GM23338 (cell line): ENCODE measurements at regions not wholly inside any gene's neighbourhood (a gene's known extent, or its start where the extent isn't known, plus 50 kb on each side); places are given as distances from the start of the nearest gene placed in this dataset.

Source experiments
- ATAC-seq: fragments of 200-7000 bp; cut with Tn5 transposase; 3 replicates; pipeline ENCODE4 v1.9.1; 2020
- DNase-seq: peaks from one replicate; pipeline ENCODE4 v3.0.0-alpha.2; 2015; ENCODE audit warnings: low spot score
- H2AFZ ChIP-seq: fragments of 200-600 bp; sonication (generic); 2 replicates; pipeline ENCODE4 v1.8.0; 2016; ENCODE audit warnings: antibody characterized with exemption, mild to moderate bottlenecking, moderate library complexity
- H3F3A ChIP-seq: fragments of 200-600 bp; sonication (generic); replicated peaks from 2 replicates; pipeline ENCODE4 v1.8.0; 2017; ENCODE audit warnings: antibody characterized with exemption, mixed run types, low read depth
- H3K27ac ChIP-seq: fragments of 200-600 bp; sonication (generic); 2 replicates; pipeline ENCODE4 v1.6.1; 2016; ENCODE audit warnings: low read depth
- H3K27me3 ChIP-seq: fragments of 200-600 bp; sonication (generic); 2 replicates; pipeline ENCODE4 v1.8.0; 2016; ENCODE audit warnings: mild to moderate bottlenecking, mixed run types, moderate library complexity; ENCODE audit not compliant: insufficient read depth
- H3K36me3 ChIP-seq: fragments of 200-600 bp; sonication (generic); 2 replicates; pipeline ENCODE4 v1.8.0; 2016; ENCODE audit warnings: mild to moderate bottlenecking; ENCODE audit not compliant: insufficient read depth
- H3K4me1 ChIP-seq: fragments of 200-600 bp; sonication (generic); 2 replicates; pipeline ENCODE4 v1.8.0; 2016; ENCODE audit warnings: mild to moderate bottlenecking, moderate library complexity; ENCODE audit not compliant: insufficient read depth
- H3K4me2 ChIP-seq: fragments of 200-600 bp; sonication (generic); 2 replicates; pipeline ENCODE4 v1.7.1; 2017; ENCODE audit warnings: mixed run types
- H3K4me3 ChIP-seq: fragments of 200-600 bp; sonication (generic); 2 replicates; pipeline ENCODE4 v1.6.1; 2016; ENCODE audit warnings: mixed run types
- H3K79me2 ChIP-seq: fragments of 200-600 bp; sonication (generic); replicated peaks from 2 replicates; pipeline ENCODE4 v1.8.0; 2017; ENCODE audit warnings: mild to moderate bottlenecking; ENCODE audit not compliant: insufficient read depth
- H3K9me2 ChIP-seq: fragments of 200-600 bp; sonication (generic); 2 replicates; pipeline ENCODE4 v1.8.0; 2017; ENCODE audit not compliant: insufficient read depth
- H4K20me1 ChIP-seq: fragments of 200-600 bp; sonication (generic); replicated peaks from 2 replicates; pipeline ENCODE4 v1.8.0; 2017; ENCODE audit warnings: mild to moderate bottlenecking; ENCODE audit not compliant: insufficient read depth
- H3K27ac Mint-ChIP-seq: 2 replicates; pipeline ENCODE4 v1.8.0; 2020; ENCODE audit warnings: inconsistent platforms, mild to moderate bottlenecking, moderate library complexity, mixed read lengths
- H3K27me3 Mint-ChIP-seq: 3 replicates; pipeline ENCODE4 v1.8.0; 2022; ENCODE audit warnings: low read depth, mild to moderate bottlenecking, moderate library complexity, mixed read lengths, inconsistent platforms; ENCODE audit not compliant: insufficient read depth, poor library complexity
- H3K36me3 Mint-ChIP-seq: 3 replicates; pipeline ENCODE4 v1.8.0; 2021; ENCODE audit warnings: low read depth, mild to moderate bottlenecking, inconsistent platforms, moderate library complexity, mixed read lengths
- H3K4me1 Mint-ChIP-seq: 3 replicates; pipeline ENCODE4 v1.8.0; 2020; ENCODE audit warnings: mild to moderate bottlenecking, inconsistent platforms, mixed read lengths
- H3K4me3 Mint-ChIP-seq: 3 replicates; pipeline ENCODE4 v1.8.0; 2021; ENCODE audit warnings: moderate library complexity, mild to moderate bottlenecking, inconsistent platforms, mixed read lengths
- H3K9me3 Mint-ChIP-seq: 3 replicates; pipeline ENCODE4 v1.8.0; 2020; ENCODE audit warnings: moderate library complexity, mild to moderate bottlenecking, inconsistent platforms, mixed read lengths
- CREB1 ChIP-seq: fragments of 250-450 bp; sonication (Bioruptor Pico); IDR thresholded peaks from 2 replicates; pipeline ENCODE4 v1.5.0; 2020; ENCODE audit warnings: low read depth, mild to moderate bottlenecking, moderate library complexity
- EZH2 ChIP-seq: fragments of 200-600 bp; sonication (generic); IDR thresholded peaks from one replicate; pipeline ENCODE4 v1.8.0; 2017; ENCODE audit warnings: antibody characterized with exemption, mild to moderate bottlenecking, low read depth; ENCODE audit not compliant: unreplicated experiment
- EZH2phosphoT487 ChIP-seq: fragments of 200-600 bp; sonication (generic); IDR thresholded peaks from one replicate; pipeline ENCODE4 v1.8.1; 2018; ENCODE audit warnings: antibody characterized with exemption; ENCODE audit not compliant: unreplicated experiment
- JUNB ChIP-seq: IDR thresholded peaks from one replicate; pipeline ENCODE4 v1.6.1; 2016; ENCODE audit warnings: antibody characterized with exemption; ENCODE audit not compliant: unreplicated experiment
- NANOG ChIP-seq: IDR thresholded peaks from 2 replicates; pipeline ENCODE4 v1.6.1; 2016; ENCODE audit warnings: antibody characterized with exemption, borderline replicate concordance
- POLR2AphosphoS5 ChIP-seq: IDR thresholded peaks from 2 replicates; pipeline ENCODE4 v1.6.1; 2016; ENCODE audit warnings: antibody characterized with exemption, low read depth
- STAT1 ChIP-seq: IDR thresholded peaks from one replicate; pipeline ENCODE4 v1.6.1; 2016; ENCODE audit warnings: antibody characterized with exemption; ENCODE audit not compliant: unreplicated experiment
- ZNF114 ChIP-seq: fragments of 250-450 bp; sonication (Bioruptor Pico); IDR thresholded peaks from 2 replicates; pipeline ENCODE4 v1.5.0; 2020; ENCODE audit warnings: mild to moderate bottlenecking, moderate library complexity
- ZNF331 ChIP-seq: fragments of 250-450 bp; sonication (Bioruptor Pico); IDR thresholded peaks from 2 replicates; pipeline ENCODE4 v1.5.0; 2020; ENCODE audit warnings: low read depth, mild to moderate bottlenecking, moderate library complexity
- TF ChIP-seq, protein P1 (sequence below): IDR thresholded peaks from 2 replicates; pipeline ENCODE4 v1.6.1; 2016; ENCODE audit warnings: antibody characterized with exemption
- TF ChIP-seq, protein P2 (sequence below): fragments of 250-450 bp; sonication (Bioruptor Pico); IDR thresholded peaks from 2 replicates; pipeline ENCODE4 v1.5.0; 2020; ENCODE audit warnings: mild to moderate bottlenecking, moderate library complexity
- TF ChIP-seq, protein P3 (sequence below): IDR thresholded peaks from one replicate; pipeline ENCODE4 v1.6.1; 2018; ENCODE audit warnings: antibody characterized with exemption; ENCODE audit not compliant: unreplicated experiment
- TF ChIP-seq, protein P4 (sequence below), 2 experiments: fragments of 200-600 bp in 1 of 2; sonication (generic) in 1 of 2; conservative IDR thresholded peaks; 2 replicates each; pipeline versions ENCODE4 v1.5.1 to v1.6.1; 2016 to 2017; ENCODE audit warnings: antibody characterized with exemption in 2 of 2, low read depth in 2 of 2, mild to moderate bottlenecking in 2 of 2, moderate library complexity in 1 of 2

DNA sequence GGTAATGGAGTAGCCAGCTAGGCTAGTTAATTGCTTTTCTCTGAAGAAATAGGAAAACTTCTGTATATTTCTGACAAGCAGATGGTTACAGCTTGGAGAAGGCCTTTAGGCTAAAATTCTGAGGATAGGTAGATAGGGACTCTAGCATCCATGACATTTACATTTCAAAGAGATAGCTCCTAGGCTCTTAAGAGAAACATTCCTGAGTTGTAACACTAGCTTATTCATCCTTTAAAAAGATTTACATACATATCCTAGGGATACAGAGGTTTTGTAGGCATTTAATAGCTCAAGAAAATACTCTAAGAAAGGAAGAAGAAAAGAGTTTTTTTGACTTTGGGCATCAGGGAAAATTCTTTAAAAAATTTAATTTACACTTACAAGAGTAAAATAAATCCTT is 130.9 kb upstream of the CCDC179 start:
- Histone ChIP-seq H3K27me3 (peaks cover 5% of the 10 kb centered on the region; the same call in 1 of the 2 replicates), H4K20me1 (no peaks in the 10 kb centered on the region), H3K79me2 (no peaks in the 10 kb centered on the region), H2AFZ (no peak overlapping the region), H3K4me1 (peaks cover 7% of the 10 kb centered on the region; the same call in 1 of the 2 replicates), H3K36me3 (peaks cover 15% of the 10 kb centered on the region; the same call in 1 of the 2 replicates), H3K27ac (no peak overlapping the region), H3K9me2 (peaks cover 5% of the 10 kb centered on the region; the same call in 1 of the 2 replicates), H3F3A (no peaks in the 10 kb centered on the region), H3K4me3 (no peak overlapping the region), H3K4me2 (no peak overlapping the region)
- Mint-ChIP-seq H3K36me3 (peaks cover 31% of the 10 kb centered on the region), H3K4me1 (peaks cover 4% of the 10 kb centered on the region; the same call in 1 of the 3 replicates), H3K4me3 (no peak overlapping the region), H3K27me3 (no peaks in the 10 kb centered on the region), H3K27ac (no peak overlapping the region), H3K9me3 (peaks cover 62% of the 10 kb centered on the region)
- peak; percentile 66 for ATAC-seq
- peak; percentile 71 for DNase-seq
- TF ChIP-seq ZNF331 (CRISPR knock-in tag) (no peak), EZH2phosphoT487 (no peak), ZNF114 (no peak), CREB1 (CRISPR knock-in tag) (no peak), EZH2 (no peak), STAT1 (no peak), POLR2AphosphoS5 (no peak), NANOG (no peak), JUNB (no peak)
- TF ChIP-seq, protein P1, sequence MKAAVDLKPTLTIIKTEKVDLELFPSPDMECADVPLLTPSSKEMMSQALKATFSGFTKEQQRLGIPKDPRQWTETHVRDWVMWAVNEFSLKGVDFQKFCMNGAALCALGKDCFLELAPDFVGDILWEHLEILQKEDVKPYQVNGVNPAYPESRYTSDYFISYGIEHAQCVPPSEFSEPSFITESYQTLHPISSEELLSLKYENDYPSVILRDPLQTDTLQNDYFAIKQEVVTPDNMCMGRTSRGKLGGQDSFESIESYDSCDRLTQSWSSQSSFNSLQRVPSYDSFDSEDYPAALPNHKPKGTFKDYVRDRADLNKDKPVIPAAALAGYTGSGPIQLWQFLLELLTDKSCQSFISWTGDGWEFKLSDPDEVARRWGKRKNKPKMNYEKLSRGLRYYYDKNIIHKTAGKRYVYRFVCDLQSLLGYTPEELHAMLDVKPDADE: no peak
- TF ChIP-seq, protein P2, sequence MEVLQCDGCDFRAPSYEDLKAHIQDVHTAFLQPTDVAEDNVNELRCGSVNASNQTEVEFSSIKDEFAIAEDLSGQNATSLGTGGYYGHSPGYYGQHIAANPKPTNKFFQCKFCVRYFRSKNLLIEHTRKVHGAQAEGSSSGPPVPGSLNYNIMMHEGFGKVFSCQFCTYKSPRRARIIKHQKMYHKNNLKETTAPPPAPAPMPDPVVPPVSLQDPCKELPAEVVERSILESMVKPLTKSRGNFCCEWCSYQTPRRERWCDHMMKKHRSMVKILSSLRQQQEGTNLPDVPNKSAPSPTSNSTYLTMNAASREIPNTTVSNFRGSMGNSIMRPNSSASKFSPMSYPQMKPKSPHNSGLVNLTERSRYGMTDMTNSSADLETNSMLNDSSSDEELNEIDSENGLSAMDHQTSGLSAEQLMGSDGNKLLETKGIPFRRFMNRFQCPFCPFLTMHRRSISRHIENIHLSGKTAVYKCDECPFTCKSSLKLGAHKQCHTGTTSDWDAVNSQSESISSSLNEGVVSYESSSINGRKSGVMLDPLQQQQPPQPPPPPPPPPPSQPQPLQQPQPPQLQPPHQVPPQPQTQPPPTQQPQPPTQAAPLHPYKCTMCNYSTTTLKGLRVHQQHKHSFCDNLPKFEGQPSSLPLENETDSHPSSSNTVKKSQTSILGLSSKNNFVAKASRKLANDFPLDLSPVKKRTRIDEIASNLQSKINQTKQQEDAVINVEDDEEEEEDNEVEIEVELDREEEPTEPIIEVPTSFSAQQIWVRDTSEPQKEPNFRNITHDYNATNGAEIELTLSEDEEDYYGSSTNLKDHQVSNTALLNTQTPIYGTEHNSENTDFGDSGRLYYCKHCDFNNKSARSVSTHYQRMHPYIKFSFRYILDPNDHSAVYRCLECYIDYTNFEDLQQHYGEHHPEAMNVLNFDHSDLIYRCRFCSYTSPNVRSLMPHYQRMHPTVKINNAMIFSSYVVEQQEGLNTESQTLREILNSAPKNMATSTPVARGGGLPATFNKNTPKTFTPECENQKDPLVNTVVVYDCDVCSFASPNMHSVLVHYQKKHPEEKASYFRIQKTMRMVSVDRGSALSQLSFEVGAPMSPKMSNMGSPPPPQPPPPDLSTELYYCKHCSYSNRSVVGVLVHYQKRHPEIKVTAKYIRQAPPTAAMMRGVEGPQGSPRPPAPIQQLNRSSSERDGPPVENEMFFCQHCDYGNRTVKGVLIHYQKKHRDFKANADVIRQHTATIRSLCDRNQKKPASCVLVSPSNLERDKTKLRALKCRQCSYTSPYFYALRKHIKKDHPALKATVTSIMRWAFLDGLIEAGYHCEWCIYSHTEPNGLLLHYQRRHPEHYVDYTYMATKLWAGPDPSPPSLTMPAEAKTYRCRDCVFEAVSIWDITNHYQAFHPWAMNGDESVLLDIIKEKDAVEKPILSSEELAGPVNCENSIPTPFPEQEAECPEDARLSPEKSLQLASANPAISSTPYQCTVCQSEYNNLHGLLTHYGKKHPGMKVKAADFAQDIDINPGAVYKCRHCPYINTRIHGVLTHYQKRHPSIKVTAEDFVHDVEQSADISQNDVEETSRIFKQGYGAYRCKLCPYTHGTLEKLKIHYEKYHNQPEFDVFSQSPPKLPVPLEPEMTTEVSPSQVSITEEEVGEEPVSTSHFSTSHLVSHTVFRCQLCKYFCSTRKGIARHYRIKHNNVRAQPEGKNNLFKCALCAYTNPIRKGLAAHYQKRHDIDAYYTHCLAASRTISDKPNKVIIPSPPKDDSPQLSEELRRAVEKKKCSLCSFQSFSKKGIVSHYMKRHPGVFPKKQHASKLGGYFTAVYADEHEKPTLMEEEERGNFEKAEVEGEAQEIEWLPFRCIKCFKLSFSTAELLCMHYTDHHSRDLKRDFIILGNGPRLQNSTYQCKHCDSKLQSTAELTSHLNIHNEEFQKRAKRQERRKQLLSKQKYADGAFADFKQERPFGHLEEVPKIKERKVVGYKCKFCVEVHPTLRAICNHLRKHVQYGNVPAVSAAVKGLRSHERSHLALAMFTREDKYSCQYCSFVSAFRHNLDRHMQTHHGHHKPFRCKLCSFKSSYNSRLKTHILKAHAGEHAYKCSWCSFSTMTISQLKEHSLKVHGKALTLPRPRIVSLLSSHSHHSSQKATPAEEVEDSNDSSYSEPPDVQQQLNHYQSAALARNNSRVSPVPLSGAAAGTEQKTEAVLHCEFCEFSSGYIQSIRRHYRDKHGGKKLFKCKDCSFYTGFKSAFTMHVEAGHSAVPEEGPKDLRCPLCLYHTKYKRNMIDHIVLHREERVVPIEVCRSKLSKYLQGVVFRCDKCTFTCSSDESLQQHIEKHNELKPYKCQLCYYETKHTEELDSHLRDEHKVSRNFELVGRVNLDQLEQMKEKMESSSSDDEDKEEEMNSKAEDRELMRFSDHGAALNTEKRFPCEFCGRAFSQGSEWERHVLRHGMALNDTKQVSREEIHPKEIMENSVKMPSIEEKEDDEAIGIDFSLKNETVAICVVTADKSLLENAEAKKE: no peak
- TF ChIP-seq, protein P3, sequence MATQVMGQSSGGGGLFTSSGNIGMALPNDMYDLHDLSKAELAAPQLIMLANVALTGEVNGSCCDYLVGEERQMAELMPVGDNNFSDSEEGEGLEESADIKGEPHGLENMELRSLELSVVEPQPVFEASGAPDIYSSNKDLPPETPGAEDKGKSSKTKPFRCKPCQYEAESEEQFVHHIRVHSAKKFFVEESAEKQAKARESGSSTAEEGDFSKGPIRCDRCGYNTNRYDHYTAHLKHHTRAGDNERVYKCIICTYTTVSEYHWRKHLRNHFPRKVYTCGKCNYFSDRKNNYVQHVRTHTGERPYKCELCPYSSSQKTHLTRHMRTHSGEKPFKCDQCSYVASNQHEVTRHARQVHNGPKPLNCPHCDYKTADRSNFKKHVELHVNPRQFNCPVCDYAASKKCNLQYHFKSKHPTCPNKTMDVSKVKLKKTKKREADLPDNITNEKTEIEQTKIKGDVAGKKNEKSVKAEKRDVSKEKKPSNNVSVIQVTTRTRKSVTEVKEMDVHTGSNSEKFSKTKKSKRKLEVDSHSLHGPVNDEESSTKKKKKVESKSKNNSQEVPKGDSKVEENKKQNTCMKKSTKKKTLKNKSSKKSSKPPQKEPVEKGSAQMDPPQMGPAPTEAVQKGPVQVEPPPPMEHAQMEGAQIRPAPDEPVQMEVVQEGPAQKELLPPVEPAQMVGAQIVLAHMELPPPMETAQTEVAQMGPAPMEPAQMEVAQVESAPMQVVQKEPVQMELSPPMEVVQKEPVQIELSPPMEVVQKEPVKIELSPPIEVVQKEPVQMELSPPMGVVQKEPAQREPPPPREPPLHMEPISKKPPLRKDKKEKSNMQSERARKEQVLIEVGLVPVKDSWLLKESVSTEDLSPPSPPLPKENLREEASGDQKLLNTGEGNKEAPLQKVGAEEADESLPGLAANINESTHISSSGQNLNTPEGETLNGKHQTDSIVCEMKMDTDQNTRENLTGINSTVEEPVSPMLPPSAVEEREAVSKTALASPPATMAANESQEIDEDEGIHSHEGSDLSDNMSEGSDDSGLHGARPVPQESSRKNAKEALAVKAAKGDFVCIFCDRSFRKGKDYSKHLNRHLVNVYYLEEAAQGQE: no peak
- TF ChIP-seq, protein P4, sequence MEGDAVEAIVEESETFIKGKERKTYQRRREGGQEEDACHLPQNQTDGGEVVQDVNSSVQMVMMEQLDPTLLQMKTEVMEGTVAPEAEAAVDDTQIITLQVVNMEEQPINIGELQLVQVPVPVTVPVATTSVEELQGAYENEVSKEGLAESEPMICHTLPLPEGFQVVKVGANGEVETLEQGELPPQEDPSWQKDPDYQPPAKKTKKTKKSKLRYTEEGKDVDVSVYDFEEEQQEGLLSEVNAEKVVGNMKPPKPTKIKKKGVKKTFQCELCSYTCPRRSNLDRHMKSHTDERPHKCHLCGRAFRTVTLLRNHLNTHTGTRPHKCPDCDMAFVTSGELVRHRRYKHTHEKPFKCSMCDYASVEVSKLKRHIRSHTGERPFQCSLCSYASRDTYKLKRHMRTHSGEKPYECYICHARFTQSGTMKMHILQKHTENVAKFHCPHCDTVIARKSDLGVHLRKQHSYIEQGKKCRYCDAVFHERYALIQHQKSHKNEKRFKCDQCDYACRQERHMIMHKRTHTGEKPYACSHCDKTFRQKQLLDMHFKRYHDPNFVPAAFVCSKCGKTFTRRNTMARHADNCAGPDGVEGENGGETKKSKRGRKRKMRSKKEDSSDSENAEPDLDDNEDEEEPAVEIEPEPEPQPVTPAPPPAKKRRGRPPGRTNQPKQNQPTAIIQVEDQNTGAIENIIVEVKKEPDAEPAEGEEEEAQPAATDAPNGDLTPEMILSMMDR (conservative IDR thresholded peaks at IDR 0.05; ENCODE audit: low read depth in 2 of 2): no peak
